Peyer's patch (tissue), 4 donors: ENCODE measurements at regions not wholly inside any gene's neighbourhood (a gene's known extent, or its start where the extent isn't known, plus 50 kb on each side); places are given as distances from the start of the nearest gene placed in this dataset.
"Not testable (repeated sequence)": the region's sequence is repeated elsewhere in the genome, so short reads cannot be mapped to it uniquely, and the experiment has no call there.

ENCODE experiments used
- DNase-seq, 3 donors: peaks; one replicate each; pipeline ENCODE4 v3.0.0-alpha.2; 2017 to 2019
- H3K27ac ChIP-seq, 4 donors: fragments of 200-600 bp; sonication (generic); one replicate each; pipeline ENCODE4 v1.5.1; 2016 to 2019
- H3K27me3 ChIP-seq, 2 donors: fragments of 200-600 bp; sonication (generic); one replicate each; pipeline ENCODE4 v1.5.1; 2019
- H3K36me3 ChIP-seq, 3 donors: fragments of 200-600 bp; sonication (generic); one replicate each; pipeline ENCODE4 v1.5.1; 2016 to 2019
- H3K4me1 ChIP-seq, 4 donors: fragments of 200-600 bp; sonication (generic); one replicate each; pipeline ENCODE4 v1.5.1; 2016 to 2019
- H3K4me3 ChIP-seq, 4 donors: fragments of 200-600 bp; sonication (generic); 1 replicate in 3 of 4; 2 replicates in 1 of 4; pipeline ENCODE4 v1.5.1; 2016 to 2019; ENCODE audit warnings: mild to moderate bottlenecking in 1 of 4
- H3K9me3 ChIP-seq, 4 donors: fragments of 200-600 bp; sonication (generic); one replicate each; pipeline ENCODE4 v1.5.1; 2016 to 2019; ENCODE audit warnings: mild to moderate bottlenecking in 1 of 4
- POLR2A ChIP-seq, 2 donors: fragments of 450-650 bp; IDR thresholded peaks; one replicate each; pipeline ENCODE4 v1.5.1; 2017; ENCODE audit warnings: antibody characterized with exemption in 2 of 2, mild to moderate bottlenecking in 2 of 2, moderate library complexity in 2 of 2
- TF ChIP-seq, protein P1 (sequence below), 6 experiments: fragments of 450-650 bp in 4 of 6; fragments of 200-600 bp in 2 of 6; sonication (generic) in 1 of 6; IDR thresholded peaks; one replicate each; pipeline ENCODE4 v1.5.1; 2017 to 2019; ENCODE audit warnings: antibody characterized with exemption in 6 of 6, mild to moderate bottlenecking in 3 of 6, moderate library complexity in 1 of 6

DNA sequence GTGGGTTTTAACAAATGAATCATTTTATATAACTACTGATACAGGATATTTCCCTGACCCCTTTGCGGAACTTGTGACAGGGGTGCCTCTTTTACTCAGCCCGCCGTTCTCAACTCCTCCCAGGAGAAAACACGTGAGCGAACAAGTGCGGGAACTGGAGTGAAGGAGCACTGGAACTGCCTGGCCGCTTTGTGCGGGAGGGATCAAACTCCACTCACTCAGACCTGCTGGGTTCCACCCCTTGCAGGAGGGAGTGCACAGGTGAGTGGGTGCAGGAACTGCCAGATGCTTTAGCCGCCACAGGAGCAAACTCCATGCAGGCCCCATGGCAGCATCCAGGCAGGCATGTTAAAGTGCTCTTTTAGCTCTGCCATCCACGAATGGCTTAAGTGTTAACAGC lies 513.4 kb upstream of the GRM3 start:
- H3K27me3 ChIP-seq, result no peaks in the 10 kb centered on the region
- no peak overlapping the region for H3K27ac ChIP-seq
- no peaks in the 10 kb centered on the region for H3K36me3 ChIP-seq
- no peak for TF ChIP-seq POLR2A (IDR thresholded peaks at IDR 0.05)
- TF ChIP-seq, protein P1, sequence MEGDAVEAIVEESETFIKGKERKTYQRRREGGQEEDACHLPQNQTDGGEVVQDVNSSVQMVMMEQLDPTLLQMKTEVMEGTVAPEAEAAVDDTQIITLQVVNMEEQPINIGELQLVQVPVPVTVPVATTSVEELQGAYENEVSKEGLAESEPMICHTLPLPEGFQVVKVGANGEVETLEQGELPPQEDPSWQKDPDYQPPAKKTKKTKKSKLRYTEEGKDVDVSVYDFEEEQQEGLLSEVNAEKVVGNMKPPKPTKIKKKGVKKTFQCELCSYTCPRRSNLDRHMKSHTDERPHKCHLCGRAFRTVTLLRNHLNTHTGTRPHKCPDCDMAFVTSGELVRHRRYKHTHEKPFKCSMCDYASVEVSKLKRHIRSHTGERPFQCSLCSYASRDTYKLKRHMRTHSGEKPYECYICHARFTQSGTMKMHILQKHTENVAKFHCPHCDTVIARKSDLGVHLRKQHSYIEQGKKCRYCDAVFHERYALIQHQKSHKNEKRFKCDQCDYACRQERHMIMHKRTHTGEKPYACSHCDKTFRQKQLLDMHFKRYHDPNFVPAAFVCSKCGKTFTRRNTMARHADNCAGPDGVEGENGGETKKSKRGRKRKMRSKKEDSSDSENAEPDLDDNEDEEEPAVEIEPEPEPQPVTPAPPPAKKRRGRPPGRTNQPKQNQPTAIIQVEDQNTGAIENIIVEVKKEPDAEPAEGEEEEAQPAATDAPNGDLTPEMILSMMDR (IDR thresholded peaks at IDR 0.05), result no peak
- no peak overlapping the region for H3K4me3 ChIP-seq
- H3K9me3 ChIP-seq, result no peaks in the 10 kb centered on the region
- no peaks in the 10 kb centered on the region for H3K4me1 ChIP-seq
- DNase-seq, result no peak

DNA sequence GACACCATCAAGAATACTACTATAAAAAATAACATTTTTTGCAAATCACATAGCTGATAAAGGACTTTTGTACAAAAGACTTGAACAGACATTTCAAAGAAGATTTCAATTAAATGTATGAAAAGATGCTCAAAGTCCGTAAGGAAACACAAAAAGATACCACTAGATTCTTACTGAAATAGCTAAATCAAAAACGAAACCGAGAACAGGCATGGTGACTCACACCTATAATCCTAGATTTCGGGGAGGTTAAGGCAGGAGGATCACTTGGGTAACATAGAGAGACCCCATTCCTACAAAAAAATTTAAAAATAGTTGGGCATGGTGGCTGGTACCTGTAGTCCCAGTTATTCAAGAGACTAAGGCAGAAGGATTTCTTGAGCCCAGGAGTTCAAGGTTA lies 520.2 kb upstream of the GRM3 start:
- H3K9me3 ChIP-seq, result no peaks in the 10 kb centered on the region
- H3K4me3 ChIP-seq, result no peak overlapping the region
- no peaks in the 10 kb centered on the region for H3K27me3 ChIP-seq
- H3K36me3 ChIP-seq, result no peaks in the 10 kb centered on the region
- no peaks in the 10 kb centered on the region for H3K4me1 ChIP-seq
- no peak overlapping the region for H3K27ac ChIP-seq
- DNase-seq, result no peak
- TF ChIP-seq, protein P1 (IDR thresholded peaks at IDR 0.05), result no peak
- no peak for TF ChIP-seq POLR2A (IDR thresholded peaks at IDR 0.05)

DNA sequence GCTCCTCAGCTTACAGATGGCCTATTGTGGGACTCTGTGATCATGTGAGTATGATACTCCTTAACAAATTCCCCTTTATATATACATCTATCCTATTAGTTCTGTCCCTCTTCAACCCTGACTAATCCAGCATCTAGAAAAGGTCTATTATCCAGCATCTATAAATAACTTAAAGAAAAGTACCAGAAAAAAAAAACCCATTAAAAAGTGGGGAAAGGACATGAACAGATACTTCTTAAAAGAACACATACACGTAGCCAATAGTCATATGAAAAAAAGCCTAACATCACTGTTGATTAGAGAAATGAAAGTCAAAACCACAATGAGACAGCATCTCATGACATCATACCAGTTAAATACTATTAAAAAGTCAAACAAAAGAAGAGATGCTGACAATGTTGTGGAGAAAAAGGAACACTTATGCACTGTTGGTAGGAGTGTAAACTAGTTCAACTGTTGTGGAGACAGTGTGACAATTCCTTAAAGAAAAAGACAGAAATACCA lies 549.5 kb upstream of the GRM3 start:
- no peak overlapping the region for H3K4me3 ChIP-seq
- H3K36me3 ChIP-seq, result no peaks in the 10 kb centered on the region
- H3K27ac ChIP-seq, result no peak overlapping the region
- no peaks in the 10 kb centered on the region for H3K27me3 ChIP-seq
- H3K9me3 ChIP-seq, result no peaks in the 10 kb centered on the region
- no peaks in the 10 kb centered on the region for H3K4me1 ChIP-seq
- TF ChIP-seq POLR2A (IDR thresholded peaks at IDR 0.05), result no peak
- TF ChIP-seq, protein P1 (IDR thresholded peaks at IDR 0.05), result no peak
- no peak for DNase-seq

DNA sequence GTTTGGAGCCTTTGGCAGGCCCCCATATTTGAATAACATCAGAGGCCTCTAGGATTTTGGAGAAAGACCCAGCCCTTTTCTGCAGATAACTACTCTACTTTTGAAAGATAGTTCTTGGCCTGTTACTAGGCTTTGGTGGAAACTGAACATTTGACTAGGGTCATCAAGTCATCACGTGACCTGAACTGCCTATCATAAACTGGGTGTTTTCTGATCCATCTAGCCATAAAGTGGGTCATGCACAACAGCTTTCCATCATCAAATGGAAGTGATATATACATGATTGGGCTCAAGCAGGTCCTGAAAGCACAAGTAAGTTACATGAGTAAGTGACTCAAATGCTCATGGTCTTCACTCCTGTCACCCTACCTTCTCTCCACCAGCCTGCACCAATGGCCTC lies 552.3 kb upstream of the GRM3 start:
- DNase-seq, result no peak
- Histone ChIP-seq H3K36me3 (no peaks in the 10 kb centered on the region), H3K4me3 (no peak overlapping the region), H3K27me3 (no peaks in the 10 kb centered on the region), H3K4me1 (no peaks in the 10 kb centered on the region), H3K9me3 (no peaks in the 10 kb centered on the region), H3K27ac (no peak overlapping the region)
- TF ChIP-seq, protein P1 (IDR thresholded peaks at IDR 0.05), result no peak
- TF ChIP-seq POLR2A (IDR thresholded peaks at IDR 0.05), result no peak

DNA sequence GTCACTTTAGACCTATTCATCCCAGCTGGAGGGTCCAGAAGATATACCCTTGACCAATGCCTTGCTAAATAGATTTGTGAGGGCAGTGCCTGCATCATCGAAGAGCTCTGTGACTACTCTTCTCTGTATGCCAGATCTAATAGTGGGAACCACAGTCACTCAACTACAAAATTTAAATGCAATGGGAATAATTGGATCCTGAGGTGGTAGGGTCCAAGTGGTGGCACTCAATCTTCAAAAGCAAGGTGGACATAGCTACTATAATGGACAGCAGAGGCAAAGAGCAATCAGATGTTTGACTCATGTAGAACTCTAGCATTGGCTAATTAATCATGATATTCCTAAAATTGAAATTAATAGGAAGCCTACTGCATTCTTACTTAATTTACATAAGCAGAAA lies 554.3 kb upstream of the GRM3 start:
- Histone ChIP-seq H3K9me3 (no peaks in the 10 kb centered on the region), H3K4me1 (no peaks in the 10 kb centered on the region), H3K4me3 (no peak overlapping the region), H3K36me3 (no peaks in the 10 kb centered on the region), H3K27ac (no peak overlapping the region), H3K27me3 (no peaks in the 10 kb centered on the region)
- TF ChIP-seq, protein P1 (IDR thresholded peaks at IDR 0.05), result no peak
- DNase-seq, result no peak

DNA sequence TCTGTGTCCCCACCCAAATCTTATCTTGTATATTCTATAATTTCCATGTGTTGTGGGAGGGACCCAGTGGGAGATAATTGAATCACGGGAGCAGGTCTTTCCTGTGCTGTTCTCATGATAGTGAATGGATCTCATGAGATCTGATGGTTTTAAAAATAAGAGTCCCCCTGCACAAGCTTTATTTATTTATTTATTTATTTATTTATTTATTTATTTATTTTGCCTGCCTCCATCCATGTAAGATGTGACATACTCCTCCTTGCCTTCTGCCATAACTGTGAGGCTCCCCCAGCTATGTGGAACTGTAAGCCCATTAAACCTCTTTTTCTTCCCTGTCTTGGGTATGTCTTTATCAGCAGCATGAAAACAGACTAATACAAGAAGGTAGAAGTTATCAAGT lies 579.1 kb upstream of the GRM3 start:
- not testable (repeated sequence) for DNase-seq, H3K4me1 ChIP-seq, H3K36me3 ChIP-seq, H3K4me3 ChIP-seq, H3K9me3 ChIP-seq, H3K27ac ChIP-seq, H3K27me3 ChIP-seq
